ENCODE measurements at regions not wholly inside any gene's neighbourhood (a gene's known extent, or its start where the extent isn't known, plus 50 kb on each side); places are given as distances from the start of the nearest gene placed in this dataset.

DNA sequence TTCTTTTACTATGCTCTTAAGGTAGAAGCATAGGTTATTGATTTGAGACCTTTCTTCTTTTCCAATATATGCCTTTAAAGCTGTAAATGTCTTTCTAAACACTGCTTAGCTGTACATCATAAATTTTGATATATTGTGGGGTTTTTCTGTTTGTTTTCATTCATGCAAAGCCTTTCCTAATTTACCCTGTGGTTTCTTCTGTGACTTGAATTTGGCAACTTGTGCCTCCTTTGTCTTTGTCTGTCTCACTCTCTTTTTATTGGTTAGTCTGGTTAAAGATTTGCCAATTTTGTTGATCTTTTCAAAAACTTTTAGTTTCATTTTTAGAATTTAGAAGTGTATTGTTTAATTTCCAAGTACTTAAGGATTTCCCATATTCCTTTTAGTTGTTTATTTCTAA, 343.1 kb downstream of the OXSM start:
- TF ChIP-seq POLR2A (IDR thresholded peaks at IDR 0.05) (no peak), POLR2AphosphoS5 (IDR thresholded peaks at IDR 0.05; ENCODE audit: insufficient read depth in 1 of 2, low read depth in 1 of 2) (no peak)

Measured in vagina (tissue), 2 donors.